ENCODE measurements at regions not wholly inside any gene's neighbourhood (a gene's known extent, or its start where the extent isn't known, plus 50 kb on each side); places are given as distances from the start of the nearest gene placed in this dataset.

GRCh38 chr14:89017417-89017816 lies 193.0 kb downstream of the TTC8 start:
- DNase-seq (ENCODE audit: low read depth), result no peak

GRCh38 chr14:89022274-89022673 lies 197.8 kb downstream of the TTC8 start:
- no peak for DNase-seq (ENCODE audit: low read depth)

- DNase-seq (ENCODE audit: low read depth), result no peak
Observed at GRCh38 chr14:89024691-89025090, 200.2 kb downstream of the TTC8 start.

- DNase-seq (ENCODE audit: low read depth), result peak; percentile 67
Observed at GRCh38 chr14:89025561-89026236, 201.2 kb downstream of the TTC8 start.

- DNase-seq (ENCODE audit: low read depth), result peak; percentile 8
Observed at GRCh38 chr14:89027097-89027740, 202.8 kb downstream of the TTC8 start.

- no peak for DNase-seq (ENCODE audit: low read depth)
Observed at GRCh38 chr14:89028462-89029134, 204.1 kb downstream of the TTC8 start.

- no peak for DNase-seq (ENCODE audit: low read depth)
Observed at GRCh38 chr14:89029961-89030694, 205.7 kb downstream of the TTC8 start.

GRCh38 chr14:89030921-89031320 lies 206.5 kb downstream of the TTC8 start:
- no peak for DNase-seq (ENCODE audit: low read depth)

GRCh38 chr14:89032086-89032649 lies 207.7 kb downstream of the TTC8 start:
- DNase-seq (ENCODE audit: low read depth), result no peak

GRCh38 chr14:89033756-89034155 lies 209.3 kb downstream of the TTC8 start:
- DNase-seq (ENCODE audit: low read depth), result no peak

- DNase-seq (ENCODE audit: low read depth), result no peak
Observed at GRCh38 chr14:89036371-89036770, 211.9 kb downstream of the TTC8 start.

- DNase-seq (ENCODE audit: low read depth), result no peak
Observed at GRCh38 chr14:89037065-89037464, 212.6 kb downstream of the TTC8 start.

GRCh38 chr14:89040080-89040459 lies 215.6 kb downstream of the TTC8 start:
- DNase-seq (ENCODE audit: low read depth), result no peak

- DNase-seq (ENCODE audit: low read depth), result peak; percentile 68
Observed at GRCh38 chr14:89040460-89041256, 216.2 kb downstream of the TTC8 start.

- DNase-seq (ENCODE audit: low read depth), result no peak
Observed at GRCh38 chr14:89041257-89041582, 216.8 kb downstream of the TTC8 start.

- DNase-seq (ENCODE audit: low read depth), result no peak
Observed at GRCh38 chr14:89042021-89042420, 217.6 kb downstream of the TTC8 start.

- no peak for DNase-seq (ENCODE audit: low read depth)
Observed at GRCh38 chr14:89053303-89053702, 228.9 kb downstream of the TTC8 start.

- DNase-seq (ENCODE audit: low read depth), result no peak
Observed at GRCh38 chr14:89056394-89056793, 231.9 kb downstream of the TTC8 start.

GRCh38 chr14:89058697-89059096 lies 234.2 kb downstream of the TTC8 start:
- DNase-seq (ENCODE audit: low read depth), result no peak

GRCh38 chr14:89060191-89060590 lies 235.7 kb downstream of the TTC8 start:
- no peak for DNase-seq (ENCODE audit: low read depth)

GRCh38 chr14:89061696-89062095 lies 237.2 kb downstream of the TTC8 start:
- DNase-seq (ENCODE audit: low read depth), result no peak

GRCh38 chr14:89065879-89066278 lies 241.4 kb downstream of the TTC8 start:
- no peak for DNase-seq (ENCODE audit: low read depth)

Measured in stromal cell of bone marrow (primary cell).